HG03280 (cell line): ENCODE measurements at regions not wholly inside any gene's neighbourhood (a gene's known extent, or its start where the extent isn't known, plus 50 kb on each side); places are given as distances from the start of the nearest gene placed in this dataset.
A peak's percentile ranks its signal among the peaks of the same experiment; 100 is the strongest.

ENCODE experiments used
- ATAC-seq: cut with Tn5 transposase; IDR thresholded peaks from one replicate; pipeline ENCODE4 v1.9.1; 2021; ENCODE audit warnings: mild to moderate bottlenecking, moderate library complexity; ENCODE audit not compliant: unreplicated experiment

GRCh38 chr2:8542381-8543059 lies 139.3 kb upstream of the ID2 start:
- ATAC-seq, result no peak

GRCh38 chr2:8543060-8543382 lies 138.8 kb upstream of the ID2 start:
- peak; percentile 9 for ATAC-seq

GRCh38 chr2:8543383-8544170 lies 138.3 kb upstream of the ID2 start:
- peak; percentile 67 for ATAC-seq

- ATAC-seq, result no peak
Observed at GRCh38 chr2:8544171-8544785, 137.6 kb upstream of the ID2 start.

GRCh38 chr2:8544786-8545694 lies 136.8 kb upstream of the ID2 start:
- ATAC-seq, result peak; percentile 40

- no peak for ATAC-seq
Observed at GRCh38 chr2:8545695-8546611, 135.9 kb upstream of the ID2 start.

- ATAC-seq, result no peak
Observed at GRCh38 chr2:8546612-8547283, 135.1 kb upstream of the ID2 start.

- no peak for ATAC-seq
Observed at GRCh38 chr2:8547284-8548064, 134.4 kb upstream of the ID2 start.

GRCh38 chr2:8548065-8548618 lies 133.7 kb upstream of the ID2 start:
- ATAC-seq, result no peak

- no peak for ATAC-seq
Observed at GRCh38 chr2:8548619-8549150, 133.2 kb upstream of the ID2 start.

GRCh38 chr2:8549273-8549922 lies 132.5 kb upstream of the ID2 start:
- no peak for ATAC-seq

- ATAC-seq, result no peak
Observed at GRCh38 chr2:8549942-8550341, 131.9 kb upstream of the ID2 start.

GRCh38 chr2:8550481-8550880 lies 131.4 kb upstream of the ID2 start:
- ATAC-seq, result no peak

- ATAC-seq, result no peak
Observed at GRCh38 chr2:8550937-8551621, 130.8 kb upstream of the ID2 start.

GRCh38 chr2:8551622-8552074 lies 130.2 kb upstream of the ID2 start:
- peak; percentile 60 for ATAC-seq

- no peak for ATAC-seq
Observed at GRCh38 chr2:8552293-8552801, 129.5 kb upstream of the ID2 start.

- ATAC-seq, result no peak
Observed at GRCh38 chr2:8553643-8554042, 128.2 kb upstream of the ID2 start.
